ENCODE measurements at regions not wholly inside any gene's neighbourhood (a gene's known extent, or its start where the extent isn't known, plus 50 kb on each side); places are given as distances from the start of the nearest gene placed in this dataset.
"Not testable (repeated sequence)": the region's sequence is repeated elsewhere in the genome, so short reads cannot be mapped to it uniquely, and the experiment has no call there.

GRCh38 chr4:186805917-186806316 lies 82.3 kb upstream of the FAT1 start:
- H2BK20ac ChIP-seq (ENCODE audit: low read length); H3K9ac ChIP-seq (replicated peaks in 1 of 4; ENCODE audit: extremely low read depth in 1 of 4, low read depth in 3 of 4, low read length in 3 of 4); DNase-seq (ENCODE audit: low read depth in 1 of 2, low spot score in 2 of 2); H2AK5ac ChIP-seq (ENCODE audit: low read depth, low read length); POLR2A ChIA-PET (ENCODE audit: partially characterized antibody); H3K56ac ChIP-seq (replicated peaks; ENCODE audit: insufficient read length, low read depth, low read length); H2BK120ac ChIP-seq (replicated peaks; ENCODE audit: low read depth, low read length); H2BK15ac ChIP-seq (ENCODE audit: low read length); H3K4me2 ChIP-seq (ENCODE audit: insufficient read depth in 1 of 2, low read depth in 2 of 2, low read length in 2 of 2); H3K4me1 ChIP-seq (replicated peaks in 1 of 4; ENCODE audit: control insufficient read depth in 3 of 4, insufficient read depth in 4 of 4, low read length in 3 of 4); H3K9me3 ChIP-seq (ENCODE audit: insufficient read depth in 2 of 2, low read depth in 1 of 2, low read length in 1 of 2); H3K79me2 ChIP-seq (ENCODE audit: control insufficient read depth in 1 of 2, insufficient read depth in 2 of 2, low read length in 2 of 2); H3K36me3 ChIP-seq (ENCODE audit: control insufficient read depth in 2 of 4, insufficient read depth in 4 of 4, low read length in 3 of 4); H2AFZ ChIP-seq (ENCODE audit: low read length); H3K79me1 ChIP-seq (ENCODE audit: low read depth, low read length); CTCF ChIA-PET (ENCODE audit: partially characterized antibody); H2BK12ac ChIP-seq (ENCODE audit: low read depth, low read length); H3K14ac ChIP-seq (ENCODE audit: insufficient read length); H3K23ac ChIP-seq (ENCODE audit: insufficient read length); H4K5ac ChIP-seq (ENCODE audit: insufficient read length, low read depth, low read length); FAIRE-seq; H4K8ac ChIP-seq (ENCODE audit: extremely low read depth, insufficient read depth, low read length); H3K4ac ChIP-seq (replicated peaks; ENCODE audit: insufficient read length, low read depth, low read length); H2BK5ac ChIP-seq (ENCODE audit: low read depth, low read length); H3K23me2 ChIP-seq (ENCODE audit: low read depth, low read length); H3K27ac ChIP-seq (ENCODE audit: low read depth, low read length); H4K91ac ChIP-seq (replicated peaks; ENCODE audit: insufficient read length, low read length); H3K18ac ChIP-seq (ENCODE audit: extremely low read depth, low read length); H3K4me3 ChIP-seq (ENCODE audit: extremely low read depth in 1 of 4, insufficient read depth in 2 of 4, low read depth in 3 of 4, low read length in 4 of 4); H4K20me1 ChIP-seq (replicated peaks in 1 of 2; ENCODE audit: control insufficient read depth in 1 of 2, insufficient read depth in 2 of 2, low read length in 2 of 2); H3K27me3 ChIP-seq (replicated peaks in 1 of 4; ENCODE audit: control insufficient read depth in 3 of 4, extremely low read depth in 1 of 4, insufficient read depth in 3 of 4, low read length in 3 of 4): not testable (repeated sequence)
- WGBS, 2 experiments (ENCODE audit: extremely low coverage in 1 of 2, insufficient coverage in 1 of 2, insufficient read length in 1 of 2, insufficient replicate concordance in 2 of 2, low coverage in 1 of 2, low lambda C conversion rate in 2 of 2, missing lambda C conversion rate in 1 of 2): 93% methylated on average over 5 of the region's 5 CpGs; no CpG with 5 or more reads in 1 of the 2 experiments

Data from H1 (cell line).